Rectal smooth muscle tissue (tissue), 1 donor: ENCODE measurements at regions not wholly inside any gene's neighbourhood (a gene's known extent, or its start where the extent isn't known, plus 50 kb on each side); places are given as distances from the start of the nearest gene placed in this dataset.

Experiments used
- H3K27ac ChIP-seq: one replicate; pipeline ENCODE4 v1.7.0; 2013; ENCODE audit warnings: low read depth, low read length, inconsistent platforms
- H3K27me3 ChIP-seq: one replicate; pipeline ENCODE4 v1.7.0; 2013; ENCODE audit warnings: low read length; ENCODE audit not compliant: control insufficient read depth, insufficient read depth
- H3K36me3 ChIP-seq: one replicate; pipeline ENCODE4 v1.7.0; 2013; ENCODE audit warnings: low read length; ENCODE audit not compliant: control insufficient read depth, insufficient read depth
- H3K4me1 ChIP-seq: one replicate; pipeline ENCODE4 v1.7.0; 2013; ENCODE audit warnings: low read length; ENCODE audit not compliant: control insufficient read depth, insufficient read depth
- H3K4me3 ChIP-seq: one replicate; pipeline ENCODE4 v1.7.0; 2013; ENCODE audit warnings: low read length
- H3K9ac ChIP-seq: one replicate; pipeline ENCODE4 v1.7.0; 2013; ENCODE audit warnings: low read length

- H3K9ac ChIP-seq: no peak overlapping the region
Observed at GRCh38 chr1:87880098-87880760, 551.5 kb downstream of the LMO4 start.

GRCh38 chr1:87880764-87881163 is 552.1 kb downstream of the LMO4 start:
- H3K9ac ChIP-seq: no peak overlapping the region
- H3K4me3 ChIP-seq: no peak overlapping the region
- H3K36me3 ChIP-seq: no peaks in the 10 kb centered on the region
- no peaks in the 10 kb centered on the region for H3K4me1 ChIP-seq
- no peak overlapping the region for H3K27ac ChIP-seq
- no peaks in the 10 kb centered on the region for H3K27me3 ChIP-seq

More at GRCh38 chr1:87880098-87880760, 551.5 kb downstream of the LMO4 start:
- Histone ChIP-seq H3K4me3 (no peak overlapping the region), H3K27ac (no peak overlapping the region), H3K27me3 (no peaks in the 10 kb centered on the region), H3K4me1 (no peaks in the 10 kb centered on the region), H3K36me3 (no peaks in the 10 kb centered on the region)

- Histone ChIP-seq H3K4me1 (no peaks in the 10 kb centered on the region), H3K27me3 (no peaks in the 10 kb centered on the region), H3K36me3 (no peaks in the 10 kb centered on the region), H3K9ac (no peak overlapping the region), H3K4me3 (no peak overlapping the region), H3K27ac (no peak overlapping the region)
Observed at GRCh38 chr1:87883906-87884305, 555.2 kb downstream of the LMO4 start.

- H3K36me3 ChIP-seq: no peaks in the 10 kb centered on the region
- no peak overlapping the region for H3K27ac ChIP-seq
- no peak overlapping the region for H3K4me3 ChIP-seq
- H3K27me3 ChIP-seq: no peaks in the 10 kb centered on the region
- H3K9ac ChIP-seq: no peak overlapping the region
- H3K4me1 ChIP-seq: no peaks in the 10 kb centered on the region
Observed at GRCh38 chr1:87884581-87884980, 555.9 kb downstream of the LMO4 start.

GRCh38 chr1:87885278-87886025 is 556.8 kb downstream of the LMO4 start:
- Histone ChIP-seq H3K27me3 (no peaks in the 10 kb centered on the region), H3K9ac (no peak overlapping the region), H3K27ac (no peak overlapping the region), H3K4me1 (no peaks in the 10 kb centered on the region), H3K4me3 (no peak overlapping the region), H3K36me3 (no peaks in the 10 kb centered on the region)

- no peak overlapping the region for H3K9ac ChIP-seq
- H3K4me1 ChIP-seq: no peaks in the 10 kb centered on the region
- no peaks in the 10 kb centered on the region for H3K27me3 ChIP-seq
- H3K4me3 ChIP-seq: no peak overlapping the region
- H3K36me3 ChIP-seq: no peaks in the 10 kb centered on the region
- no peak overlapping the region for H3K27ac ChIP-seq
Observed at GRCh38 chr1:87887100-87887499, 558.4 kb downstream of the LMO4 start.

GRCh38 chr1:87888446-87888845 is 559.8 kb downstream of the LMO4 start:
- Histone ChIP-seq H3K27me3 (no peaks in the 10 kb centered on the region), H3K36me3 (no peaks in the 10 kb centered on the region), H3K27ac (no peak overlapping the region), H3K4me1 (no peaks in the 10 kb centered on the region), H3K4me3 (no peak overlapping the region), H3K9ac (no peak overlapping the region)

- no peak overlapping the region for H3K27ac ChIP-seq
- no peaks in the 10 kb centered on the region for H3K4me1 ChIP-seq
- no peaks in the 10 kb centered on the region for H3K27me3 ChIP-seq
- H3K9ac ChIP-seq: no peak overlapping the region
- no peaks in the 10 kb centered on the region for H3K36me3 ChIP-seq
- H3K4me3 ChIP-seq: no peak overlapping the region
Observed at GRCh38 chr1:87894062-87894461, 565.4 kb downstream of the LMO4 start.

- Histone ChIP-seq H3K9ac (no peak overlapping the region), H3K27me3 (no peaks in the 10 kb centered on the region), H3K27ac (no peak overlapping the region), H3K4me3 (no peak overlapping the region), H3K4me1 (peaks cover 6% of the 10 kb centered on the region), H3K36me3 (no peaks in the 10 kb centered on the region)
Observed at GRCh38 chr1:87897481-87897880, 568.8 kb downstream of the LMO4 start.

GRCh38 chr1:87898431-87898830 is 569.8 kb downstream of the LMO4 start:
- Histone ChIP-seq H3K36me3 (no peaks in the 10 kb centered on the region), H3K27me3 (no peaks in the 10 kb centered on the region), H3K9ac (no peak overlapping the region), H3K27ac (no peak overlapping the region), H3K4me3 (no peak overlapping the region), H3K4me1 (peaks cover 9% of the 10 kb centered on the region)

- no peaks in the 10 kb centered on the region for H3K27me3 ChIP-seq
- no peaks in the 10 kb centered on the region for H3K36me3 ChIP-seq
- H3K4me1 ChIP-seq: peaks cover 14% of the 10 kb centered on the region
- no peak overlapping the region for H3K27ac ChIP-seq
- no peak overlapping the region for H3K4me3 ChIP-seq
- no peak overlapping the region for H3K9ac ChIP-seq
Observed at GRCh38 chr1:87899017-87899416, 570.3 kb downstream of the LMO4 start.

GRCh38 chr1:87899746-87900145 is 571.1 kb downstream of the LMO4 start:
- Histone ChIP-seq H3K36me3 (no peaks in the 10 kb centered on the region), H3K27me3 (no peaks in the 10 kb centered on the region), H3K27ac (no peak overlapping the region), H3K4me3 (no peak overlapping the region), H3K4me1 (peaks cover 19% of the 10 kb centered on the region), H3K9ac (no peak overlapping the region)

GRCh38 chr1:87902830-87903229 is 574.1 kb downstream of the LMO4 start:
- H3K36me3 ChIP-seq: no peaks in the 10 kb centered on the region
- H3K27me3 ChIP-seq: no peaks in the 10 kb centered on the region
- H3K4me3 ChIP-seq: no peak overlapping the region
- no peak overlapping the region for H3K9ac ChIP-seq
- peak overlapping the region; percentile 31 for H3K27ac ChIP-seq
- H3K4me1 ChIP-seq: peaks cover 23% of the 10 kb centered on the region
